Natural killer cell (primary cell): ENCODE measurements at regions not wholly inside any gene's neighbourhood (a gene's known extent, or its start where the extent isn't known, plus 50 kb on each side); places are given as distances from the start of the nearest gene placed in this dataset.

Experiments
- ATAC-seq, 3 donors: fragments of 150-1000 bp in 2 of 3; fragments of 200-7000 bp in 1 of 3; cut with Tn5 transposase; 1 replicate in 1 of 3; 2 replicates in 2 of 3; pipeline ENCODE4 v1.10.0; 2021; ENCODE audit warnings: mild to moderate bottlenecking in 2 of 3, moderate library complexity in 2 of 3
- DNase-seq, 2 donors: peaks; one replicate each; pipeline versions ENCODE4 v3.0.0 to v3.0.0-alpha.2; 2013 to 2021; ENCODE audit warnings: mixed read lengths in 1 of 2
- H3K27ac ChIP-seq: one replicate; pipeline ENCODE4 v1.5.1; 2013; ENCODE audit warnings: mild to moderate bottlenecking, low read length
- H3K27me3 ChIP-seq: one replicate; pipeline ENCODE4 v1.6.1; 2013; ENCODE audit warnings: low read length; ENCODE audit not compliant: control insufficient read depth, insufficient read depth
- H3K36me3 ChIP-seq: one replicate; pipeline ENCODE4 v1.6.1; 2013; ENCODE audit warnings: low read length; ENCODE audit not compliant: control insufficient read depth, insufficient read depth
- H3K4me1 ChIP-seq: one replicate; pipeline ENCODE4 v1.6.1; 2013; ENCODE audit warnings: low read length; ENCODE audit not compliant: control insufficient read depth, insufficient read depth
- H3K4me3 ChIP-seq: one replicate; pipeline ENCODE4 v1.5.1; 2013; ENCODE audit warnings: low read length
- H3K9me3 ChIP-seq: one replicate; pipeline ENCODE4 v1.6.1; 2013; ENCODE audit warnings: low read length; ENCODE audit not compliant: control insufficient read depth, insufficient read depth
- H3K27ac Mint-ChIP-seq, 2 donors: one replicate each; pipeline ENCODE4 v1.8.0; 2022; ENCODE audit warnings: mild to moderate bottlenecking in 2 of 2, mixed read lengths in 2 of 2, moderate library complexity in 1 of 2
- H3K27me3 Mint-ChIP-seq, 2 donors: one replicate each; pipeline ENCODE4 v1.8.0; 2022; ENCODE audit warnings: low read depth in 2 of 2, mixed read lengths in 2 of 2
- H3K36me3 Mint-ChIP-seq: one replicate; pipeline ENCODE4 v1.8.0; 2022; ENCODE audit warnings: mixed read lengths
- H3K4me1 Mint-ChIP-seq, 2 donors: one replicate each; pipeline ENCODE4 v1.8.0; 2022; ENCODE audit warnings: mixed read lengths in 2 of 2
- H3K4me3 Mint-ChIP-seq: one replicate; pipeline ENCODE4 v1.8.0; 2022; ENCODE audit warnings: mild to moderate bottlenecking, moderate library complexity, mixed read lengths
- H3K9me3 Mint-ChIP-seq, 2 donors: one replicate each; pipeline ENCODE4 v1.8.0; 2022; ENCODE audit warnings: mixed read lengths in 2 of 2
- WGBS: methylation state at CpG from one replicate; pipeline ENCODE4 v1.1.7; 2013; ENCODE audit warnings: missing lambda C conversion rate; ENCODE audit not compliant: insufficient coverage; 5-methylcytosine and 5-hydroxymethylcytosine counted together
- intact Hi-C: fragments of 100-400 bp; cut with micrococcal nuclease; formaldehyde crosslinking; loops from one replicate; pipeline ENCODE4 v1.14.2; 2022
- TF ChIP-seq, protein P1 (sequence below): fragments of 200-600 bp; IDR thresholded peaks from one replicate; pipeline ENCODE4 v1.8.0; 2022; ENCODE audit warnings: antibody characterized with exemption

DNA sequence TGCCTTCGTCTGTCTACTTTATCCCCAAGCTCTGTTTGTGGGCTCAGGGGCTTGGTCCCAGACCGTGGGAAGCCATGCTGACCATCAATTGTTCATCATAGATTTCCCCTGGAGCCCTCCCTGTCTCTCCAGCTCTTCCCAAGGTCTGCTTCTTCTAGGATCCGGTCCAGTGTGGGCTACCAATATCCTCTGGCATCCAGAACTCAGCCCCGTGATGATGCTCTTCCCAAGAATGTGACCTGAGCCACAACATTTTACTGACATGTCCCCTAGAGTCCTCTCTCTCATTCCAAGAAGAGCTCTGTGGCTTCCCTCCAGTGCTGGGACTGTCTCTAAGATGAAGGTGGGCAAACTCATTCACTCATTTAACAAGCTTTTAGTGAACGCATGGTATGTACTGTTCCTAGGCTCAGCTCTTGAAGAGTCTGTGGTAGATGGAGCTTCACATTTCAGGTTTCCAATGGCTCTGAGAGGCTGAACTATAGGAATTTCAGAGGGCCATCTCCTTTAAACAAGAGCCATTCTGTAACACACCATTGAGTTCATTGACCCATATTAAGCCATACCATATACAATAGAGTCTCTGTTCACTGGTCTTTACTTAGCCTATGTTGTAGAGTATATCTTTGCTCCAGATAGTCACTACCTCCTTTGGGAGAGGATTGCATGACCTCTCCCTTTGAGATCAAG lies 142.0 kb upstream of the APCDD1 start:
- ATAC-seq (no peak), DNase-seq (no peak)
- intact Hi-C loops, result no loop called here
- no peak overlapping the region for H3K27ac Mint-ChIP-seq
- H3K4me1 ChIP-seq, result peaks cover 4% of the 10 kb centered on the region
- H3K9me3 Mint-ChIP-seq, result peaks cover 0 to 2% of the 10 kb centered on the region in 2 donors
- no peaks in the 10 kb centered on the region for H3K36me3 Mint-ChIP-seq
- no peak overlapping the region for H3K4me3 Mint-ChIP-seq
- H3K9me3 ChIP-seq, result no peaks in the 10 kb centered on the region
- TF ChIP-seq, protein P1, sequence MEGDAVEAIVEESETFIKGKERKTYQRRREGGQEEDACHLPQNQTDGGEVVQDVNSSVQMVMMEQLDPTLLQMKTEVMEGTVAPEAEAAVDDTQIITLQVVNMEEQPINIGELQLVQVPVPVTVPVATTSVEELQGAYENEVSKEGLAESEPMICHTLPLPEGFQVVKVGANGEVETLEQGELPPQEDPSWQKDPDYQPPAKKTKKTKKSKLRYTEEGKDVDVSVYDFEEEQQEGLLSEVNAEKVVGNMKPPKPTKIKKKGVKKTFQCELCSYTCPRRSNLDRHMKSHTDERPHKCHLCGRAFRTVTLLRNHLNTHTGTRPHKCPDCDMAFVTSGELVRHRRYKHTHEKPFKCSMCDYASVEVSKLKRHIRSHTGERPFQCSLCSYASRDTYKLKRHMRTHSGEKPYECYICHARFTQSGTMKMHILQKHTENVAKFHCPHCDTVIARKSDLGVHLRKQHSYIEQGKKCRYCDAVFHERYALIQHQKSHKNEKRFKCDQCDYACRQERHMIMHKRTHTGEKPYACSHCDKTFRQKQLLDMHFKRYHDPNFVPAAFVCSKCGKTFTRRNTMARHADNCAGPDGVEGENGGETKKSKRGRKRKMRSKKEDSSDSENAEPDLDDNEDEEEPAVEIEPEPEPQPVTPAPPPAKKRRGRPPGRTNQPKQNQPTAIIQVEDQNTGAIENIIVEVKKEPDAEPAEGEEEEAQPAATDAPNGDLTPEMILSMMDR, result no peak
- H3K27ac ChIP-seq, result no peak overlapping the region
- H3K27me3 ChIP-seq, result no peaks in the 10 kb centered on the region
- 72% methylated on average over 5 of the region's 5 CpGs for WGBS
- no peak overlapping the region for H3K4me3 ChIP-seq
- no peaks in the 10 kb centered on the region for H3K36me3 ChIP-seq
- H3K4me1 Mint-ChIP-seq, result no peaks in the 10 kb centered on the region
- H3K27me3 Mint-ChIP-seq, result peaks cover 0 to 7% of the 10 kb centered on the region in 2 donors

DNA sequence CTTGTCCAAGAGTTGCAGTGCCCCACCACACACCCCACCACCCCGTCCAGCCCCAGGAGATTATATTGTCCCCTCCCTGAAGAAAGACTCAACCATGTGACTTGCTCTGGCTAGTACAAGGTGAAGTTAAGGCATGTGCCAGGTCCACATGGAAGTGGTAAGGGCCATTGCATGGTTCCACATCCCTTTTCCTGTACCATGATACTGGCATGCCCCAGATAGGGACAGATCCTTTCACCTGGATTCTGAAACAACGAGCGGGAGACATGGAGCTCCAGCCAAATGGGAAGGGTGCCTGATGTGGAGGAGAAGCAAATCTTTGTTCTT lies 141.5 kb upstream of the APCDD1 start:
- H3K4me3 Mint-ChIP-seq, result no peak overlapping the region
- no peaks in the 10 kb centered on the region for H3K4me1 Mint-ChIP-seq
- no peak for ATAC-seq

DNA sequence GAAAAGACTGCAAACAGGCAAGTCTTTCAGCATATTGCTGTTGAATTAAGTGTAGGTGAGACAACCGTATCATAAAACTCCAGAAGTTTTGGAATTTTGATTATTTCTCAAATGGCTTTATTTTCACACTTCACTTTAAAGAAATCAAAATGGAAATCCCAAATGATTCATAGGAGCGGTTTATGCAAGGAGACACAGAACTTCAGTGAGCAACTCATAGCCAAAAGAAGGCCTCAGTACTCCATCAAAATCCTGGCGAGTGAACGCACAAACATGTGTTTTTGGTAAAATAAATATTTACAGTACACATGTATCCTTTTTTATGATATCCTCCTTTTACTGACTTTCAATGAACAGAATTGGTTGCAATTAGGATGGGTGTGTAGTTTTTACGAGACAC lies 140.4 kb upstream of the APCDD1 start:
- Mint-ChIP-seq H3K4me3 (no peak overlapping the region), H3K27ac (no peak overlapping the region), H3K27me3 (peaks cover 0 to 7% of the 10 kb centered on the region in 2 donors), H3K9me3 (peaks cover 0 to 2% of the 10 kb centered on the region in 2 donors), H3K4me1 (no peaks in the 10 kb centered on the region), H3K36me3 (no peaks in the 10 kb centered on the region)
- Histone ChIP-seq H3K27me3 (no peaks in the 10 kb centered on the region), H3K4me3 (no peak overlapping the region), H3K27ac (no peak overlapping the region), H3K36me3 (no peaks in the 10 kb centered on the region), H3K9me3 (no peaks in the 10 kb centered on the region), H3K4me1 (peaks cover 4% of the 10 kb centered on the region)
- no peak for ATAC-seq
- 97% methylated on average over 3 of the region's 5 CpGs for WGBS
- TF ChIP-seq, protein P1, result no peak
- intact Hi-C loops, result no loop called here
- DNase-seq, result no peak

More for the DNA sequence above, 141.5 kb upstream of the APCDD1 start:
- WGBS, result 95% methylated on average over 3 of the region's 3 CpGs
- H3K27ac Mint-ChIP-seq, result no peak overlapping the region
- Histone ChIP-seq H3K27me3 (no peaks in the 10 kb centered on the region), H3K36me3 (no peaks in the 10 kb centered on the region), H3K9me3 (no peaks in the 10 kb centered on the region), H3K27ac (no peak overlapping the region), H3K4me3 (no peak overlapping the region), H3K4me1 (peaks cover 4% of the 10 kb centered on the region)
- DNase-seq, result no peak
- H3K9me3 Mint-ChIP-seq, result peaks cover 0 to 2% of the 10 kb centered on the region in 2 donors
- TF ChIP-seq, protein P1, result no peak
- intact Hi-C loops, result no loop called here
- no peaks in the 10 kb centered on the region for H3K36me3 Mint-ChIP-seq
- peaks cover 0 to 7% of the 10 kb centered on the region in 2 donors for H3K27me3 Mint-ChIP-seq

- TF ChIP-seq, protein P1, result no peak
- H3K36me3 Mint-ChIP-seq, result no peaks in the 10 kb centered on the region
- intact Hi-C loops, result no loop called here
Measured at GRCh38 chr18:10315522-10315921, 138.9 kb upstream of the APCDD1 start.

More at GRCh38 chr18:10315522-10315921, 138.9 kb upstream of the APCDD1 start:
- Histone ChIP-seq H3K9me3 (no peaks in the 10 kb centered on the region), H3K27ac (no peak overlapping the region), H3K36me3 (no peaks in the 10 kb centered on the region), H3K4me3 (no peak overlapping the region), H3K4me1 (peaks cover 4% of the 10 kb centered on the region), H3K27me3 (no peaks in the 10 kb centered on the region)
- WGBS, result 13% methylated on average over 1 of the region's 1 CpG
- H3K9me3 Mint-ChIP-seq, result peaks cover 0 to 2% of the 10 kb centered on the region in 2 donors
- no peak overlapping the region for H3K4me3 Mint-ChIP-seq
- no peak overlapping the region for H3K27ac Mint-ChIP-seq
- H3K27me3 Mint-ChIP-seq, result peaks cover 0 to 7% of the 10 kb centered on the region in 2 donors
- no peaks in the 10 kb centered on the region for H3K4me1 Mint-ChIP-seq
- DNase-seq, result no peak
- no peak for ATAC-seq
